GM18861 (cell line): ENCODE measurements at regions not wholly inside any gene's neighbourhood (a gene's known extent, or its start where the extent isn't known, plus 50 kb on each side); places are given as distances from the start of the nearest gene placed in this dataset.

Experiments
- ATAC-seq: cut with Tn5 transposase; IDR thresholded peaks from one replicate; pipeline ENCODE4 v1.9.1; 2021; ENCODE audit not compliant: unreplicated experiment

DNA sequence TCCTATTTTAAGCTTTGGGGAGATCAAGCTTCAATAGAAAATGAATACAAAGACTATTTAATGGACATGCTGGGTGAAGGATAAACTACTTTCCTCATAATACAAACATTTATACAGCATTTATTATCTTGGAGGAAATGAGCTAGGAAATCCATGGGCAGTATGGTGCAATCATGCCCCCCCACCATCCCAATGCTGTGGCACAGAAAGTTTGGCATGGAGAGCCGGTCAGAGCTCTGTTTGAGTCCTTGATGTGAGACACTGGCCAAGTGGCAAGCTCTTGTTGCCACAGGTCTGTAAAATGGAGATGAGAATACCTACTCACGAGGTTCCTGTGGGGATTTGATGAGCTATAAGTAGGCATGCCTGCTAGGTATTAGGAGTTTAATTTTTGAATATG is 120.6 kb downstream of the MAB21L3 start:
- no peak for ATAC-seq

- no peak for ATAC-seq
These were observed 121.9 kb downstream of the MAB21L3 start for GRCh38 chr1:116232989-116233514.

DNA sequence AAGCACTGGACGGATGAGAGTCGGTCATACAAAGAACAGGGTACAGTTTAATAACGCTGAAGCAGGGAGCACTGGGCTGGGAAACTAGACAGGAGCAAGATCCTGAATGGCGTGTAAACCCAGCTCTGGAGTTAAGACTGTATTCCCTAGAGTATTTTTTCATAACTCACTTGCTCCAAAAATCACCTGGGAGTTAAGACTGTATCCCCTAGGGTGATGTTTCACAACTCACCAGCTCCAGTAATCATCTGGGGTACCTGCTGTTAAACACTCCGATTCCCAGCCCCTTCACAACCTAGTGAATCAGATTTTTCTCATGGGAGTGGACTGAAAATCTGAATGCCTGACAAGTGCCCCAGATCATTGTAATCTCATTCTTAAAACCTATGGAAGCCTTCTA is 123.2 kb downstream of the MAB21L3 start:
- no peak for ATAC-seq

- no peak for ATAC-seq
These were observed 128.7 kb downstream of the MAB21L3 start for GRCh38 chr1:116239916-116240315.

DNA sequence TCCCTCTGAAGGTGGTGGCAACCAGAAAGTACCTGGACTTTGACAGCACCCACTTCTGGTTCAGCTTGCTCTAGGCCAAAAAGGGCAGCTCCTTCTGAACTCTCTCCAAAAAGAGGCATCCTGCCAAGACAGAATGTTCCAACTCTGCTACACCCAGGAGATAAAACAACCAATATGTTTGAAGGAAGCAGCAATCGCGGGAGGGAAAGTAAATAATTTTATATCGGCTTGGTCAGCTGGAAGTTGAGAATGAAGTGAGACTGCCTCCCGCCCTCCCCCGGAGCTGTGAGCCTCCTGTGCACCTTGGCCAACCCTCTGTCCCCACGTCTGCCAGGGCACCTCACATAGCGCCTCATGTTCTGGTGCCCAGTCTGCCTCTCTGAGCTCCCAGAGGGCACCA is 130.3 kb upstream of the ATP1A1 start:
- no peak for ATAC-seq

GRCh38 chr1:116243333-116244054 is 129.6 kb upstream of the ATP1A1 start:
- no peak for ATAC-seq

- no peak for ATAC-seq
These were observed 126.9 kb upstream of the ATP1A1 start for GRCh38 chr1:116246174-116246573.

DNA sequence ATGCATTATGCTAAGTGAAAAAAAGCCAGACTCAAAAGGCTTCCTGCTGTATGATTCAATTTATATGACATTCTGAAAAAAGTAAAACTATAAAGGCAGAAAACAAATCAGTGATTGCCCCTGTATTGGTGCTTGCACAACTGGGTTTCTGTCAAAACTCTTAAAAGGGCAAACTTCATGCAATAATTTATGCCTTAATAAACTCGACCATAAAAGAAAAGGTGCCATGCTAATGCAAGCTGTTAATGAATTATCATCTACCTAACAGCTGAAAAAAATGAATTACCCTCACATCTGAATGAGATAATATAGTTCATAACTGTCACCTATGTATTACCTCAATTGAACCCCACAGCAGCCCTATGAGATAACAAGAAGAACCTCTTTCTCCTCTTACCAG is 120.8 kb upstream of the ATP1A1 start:
- ATAC-seq, result no peak

DNA sequence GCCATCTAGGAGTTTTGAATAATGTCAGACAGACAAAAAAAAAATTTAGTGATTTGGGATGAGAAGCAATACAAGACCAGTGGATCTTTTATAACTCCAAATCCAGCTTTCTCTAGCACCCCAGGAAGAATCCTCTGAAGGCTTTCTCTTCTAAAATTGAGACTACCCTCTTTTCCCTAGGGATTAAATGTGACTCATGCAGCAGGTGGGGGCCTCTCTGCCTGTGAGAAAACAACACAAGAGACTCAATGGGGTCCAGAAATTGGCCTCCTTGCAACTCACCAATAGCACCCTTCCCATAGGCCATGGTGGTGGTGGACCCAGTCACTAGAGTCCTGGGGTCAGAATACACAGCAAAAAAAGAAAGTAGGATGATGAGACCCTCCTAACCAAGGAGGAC is 120.3 kb upstream of the ATP1A1 start:
- no peak for ATAC-seq

GRCh38 chr1:116253566-116254382 is 119.3 kb upstream of the ATP1A1 start:
- ATAC-seq, result no peak

- no peak for ATAC-seq
These were observed 118.3 kb upstream of the ATP1A1 start for GRCh38 chr1:116254776-116255175.

GRCh38 chr1:116255486-116256285 is 117.4 kb upstream of the ATP1A1 start:
- ATAC-seq, result no peak

- no peak for ATAC-seq
These were observed 116.8 kb upstream of the ATP1A1 start for GRCh38 chr1:116256286-116256649.

GRCh38 chr1:116256875-116257274 is 116.2 kb upstream of the ATP1A1 start:
- no peak for ATAC-seq

GRCh38 chr1:116257341-116257767 is 115.7 kb upstream of the ATP1A1 start:
- no peak for ATAC-seq

- no peak for ATAC-seq
These were observed 115.2 kb upstream of the ATP1A1 start for GRCh38 chr1:116257836-116258235.

DNA sequence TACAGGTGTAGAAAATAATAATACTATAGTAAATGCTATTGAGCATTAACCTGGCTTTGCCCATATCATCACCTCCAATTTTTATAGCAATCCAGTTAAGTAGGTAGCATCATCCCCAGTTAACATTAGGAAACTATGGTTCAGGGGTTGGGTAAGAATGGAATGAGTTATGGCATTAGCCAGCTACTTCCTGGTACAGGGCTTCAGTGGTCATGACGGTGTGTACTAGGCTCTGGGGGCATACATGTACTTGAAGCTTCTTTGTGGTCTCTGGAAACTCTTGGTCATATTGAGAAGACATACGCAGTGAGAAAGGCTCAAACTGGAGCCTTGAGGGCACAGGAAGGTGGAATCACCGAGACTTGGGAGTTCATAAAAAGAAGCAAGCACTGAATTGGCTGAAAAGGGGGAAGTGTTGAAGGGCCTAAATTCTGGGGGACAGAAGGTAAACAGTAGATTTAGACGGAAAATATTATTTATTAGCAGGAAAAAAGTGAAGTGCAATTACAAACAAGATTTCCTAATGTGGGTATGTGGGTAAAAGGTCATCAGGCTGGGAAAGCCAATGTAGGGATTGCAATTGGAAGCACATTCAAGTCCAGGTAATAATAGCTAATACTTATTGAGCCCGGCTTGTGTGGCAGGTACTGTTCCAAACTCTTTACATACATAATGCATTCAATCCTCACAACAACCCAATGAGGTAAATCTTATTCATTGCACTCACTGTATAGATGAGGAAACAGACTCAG is 114.2 kb upstream of the ATP1A1 start:
- ATAC-seq, result no peak

- ATAC-seq, result no peak
These were observed 113.4 kb upstream of the ATP1A1 start for GRCh38 chr1:116259663-116260062.

- no peak for ATAC-seq
These were observed 112.9 kb upstream of the ATP1A1 start for GRCh38 chr1:116260115-116260514.

- no peak for ATAC-seq
These were observed 112.4 kb upstream of the ATP1A1 start for GRCh38 chr1:116260621-116261020.

DNA sequence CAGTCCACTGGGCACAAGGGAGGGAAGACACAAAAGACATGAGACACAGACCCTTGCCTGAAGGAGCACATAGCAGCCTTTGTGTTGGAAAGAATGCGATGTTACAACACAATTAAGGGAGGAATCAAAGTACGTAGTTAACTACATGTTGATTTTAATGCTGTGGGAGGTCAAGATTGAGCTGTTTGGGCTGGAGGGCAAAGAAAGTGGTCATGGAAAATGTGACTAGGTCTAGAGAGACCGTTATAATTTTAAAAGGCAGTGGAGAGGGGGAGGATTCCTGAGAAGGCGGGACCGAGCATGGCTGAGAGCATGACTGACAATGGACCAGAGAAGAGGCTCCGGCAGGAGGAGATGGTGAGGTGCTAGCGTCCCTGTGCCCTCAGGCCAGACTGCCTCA is 111.8 kb upstream of the ATP1A1 start:
- no peak for ATAC-seq
